Naive thymus-derived CD4-positive, alpha-beta T cell (primary cell): ENCODE measurements at regions not wholly inside any gene's neighbourhood (a gene's known extent, or its start where the extent isn't known, plus 50 kb on each side); places are given as distances from the start of the nearest gene placed in this dataset.
A peak's percentile ranks its signal among the peaks of the same experiment; 100 is the strongest.

Experiments
- ATAC-seq: fragments of 150-1000 bp; cut with Tn5 transposase; 2 replicates; pipeline ENCODE4 v1.10.0; 2021; ENCODE audit warnings: mild to moderate bottlenecking, moderate library complexity
- CTCF ChIA-PET: fragments of 350-600 bp; sonication (Branson Sonifier 250); formaldehyde crosslinking; loops from one replicate; lab custom pipeline; 2021; ENCODE audit warnings: antibody characterized with exemption; lab: Charles Lee
- POLR2A ChIA-PET: fragments of 350-600 bp; sonication (Branson Sonifier 250); formaldehyde crosslinking; loops from one replicate; lab custom pipeline; 2021; ENCODE audit warnings: antibody characterized with exemption, inconsistent platforms; lab: Charles Lee
- DNase-seq, 9 donors: peaks; one replicate each; pipeline versions ENCODE4 v3.0.0 to v3.0.0-alpha.2; 2020 to 2022; ENCODE audit warnings: mixed read lengths in 1 of 9
- H3K27ac ChIP-seq: one replicate; pipeline ENCODE4 v1.7.0; 2013; ENCODE audit warnings: mild to moderate bottlenecking, low read depth, low read length, moderate library complexity
- H3K27me3 ChIP-seq, 2 donors: one replicate each; pipeline ENCODE4 v1.7.0; 2013; ENCODE audit warnings: low read length in 2 of 2, mild to moderate bottlenecking in 2 of 2, moderate library complexity in 2 of 2; ENCODE audit not compliant: control insufficient read depth in 2 of 2, insufficient read depth in 2 of 2
- H3K36me3 ChIP-seq, 3 experiments: 1 replicate in 2 of 3; 2 replicates in 1 of 3; pipeline ENCODE4 v1.7.0; 2013; ENCODE audit warnings: low read length in 3 of 3, mild to moderate bottlenecking in 3 of 3, moderate library complexity in 1 of 3; ENCODE audit not compliant: insufficient read depth in 3 of 3, control insufficient read depth in 2 of 3
- H3K4me1 ChIP-seq, 2 donors: one replicate each; pipeline ENCODE4 v1.7.0; 2013; ENCODE audit warnings: low read length in 2 of 2, mild to moderate bottlenecking in 2 of 2, moderate library complexity in 1 of 2; ENCODE audit not compliant: control insufficient read depth in 2 of 2, insufficient read depth in 2 of 2
- H3K4me3 ChIP-seq: 2 replicates; pipeline ENCODE4 v1.7.0; 2013; ENCODE audit warnings: mild to moderate bottlenecking, low read length
- H3K9me3 ChIP-seq, 3 experiments: 1 replicate in 2 of 3; 2 replicates in 1 of 3; pipeline ENCODE4 v1.7.0; 2013; ENCODE audit warnings: low read length in 3 of 3; ENCODE audit not compliant: control insufficient read depth in 2 of 3
- H3K27ac Mint-ChIP-seq, 9 donors: one replicate each; pipeline ENCODE4 v1.8.0; 2020 to 2022; ENCODE audit warnings: mixed read lengths in 9 of 9, mild to moderate bottlenecking in 8 of 9, moderate library complexity in 5 of 9, inconsistent platforms in 2 of 9
- H3K27me3 Mint-ChIP-seq, 5 donors: one replicate each; pipeline ENCODE4 v1.8.0; 2021 to 2022; ENCODE audit warnings: mixed read lengths in 5 of 5, mild to moderate bottlenecking in 1 of 5
- H3K36me3 Mint-ChIP-seq, 5 donors: one replicate each; pipeline ENCODE4 v1.8.0; 2020 to 2022; ENCODE audit warnings: mixed read lengths in 5 of 5, mild to moderate bottlenecking in 3 of 5, inconsistent platforms in 1 of 5
- H3K4me1 Mint-ChIP-seq, 7 donors: one replicate each; pipeline ENCODE4 v1.8.0; 2020 to 2022; ENCODE audit warnings: mixed read lengths in 7 of 7, mild to moderate bottlenecking in 3 of 7, inconsistent platforms in 1 of 7
- H3K4me3 Mint-ChIP-seq, 10 donors: one replicate each; pipeline ENCODE4 v1.8.0; 2020 to 2022; ENCODE audit warnings: mild to moderate bottlenecking in 10 of 10, mixed read lengths in 10 of 10, moderate library complexity in 6 of 10, inconsistent platforms in 2 of 10
- H3K9me3 Mint-ChIP-seq, 11 donors: one replicate each; pipeline ENCODE4 v1.8.0; 2020 to 2022; ENCODE audit warnings: mixed read lengths in 11 of 11, mild to moderate bottlenecking in 4 of 11, inconsistent platforms in 1 of 11, moderate library complexity in 1 of 11
- intact Hi-C, 2 donors: fragments of 100-400 bp; cut with micrococcal nuclease; formaldehyde crosslinking; loops; one replicate each; pipeline ENCODE4 v1.15.1; 2023

DNA sequence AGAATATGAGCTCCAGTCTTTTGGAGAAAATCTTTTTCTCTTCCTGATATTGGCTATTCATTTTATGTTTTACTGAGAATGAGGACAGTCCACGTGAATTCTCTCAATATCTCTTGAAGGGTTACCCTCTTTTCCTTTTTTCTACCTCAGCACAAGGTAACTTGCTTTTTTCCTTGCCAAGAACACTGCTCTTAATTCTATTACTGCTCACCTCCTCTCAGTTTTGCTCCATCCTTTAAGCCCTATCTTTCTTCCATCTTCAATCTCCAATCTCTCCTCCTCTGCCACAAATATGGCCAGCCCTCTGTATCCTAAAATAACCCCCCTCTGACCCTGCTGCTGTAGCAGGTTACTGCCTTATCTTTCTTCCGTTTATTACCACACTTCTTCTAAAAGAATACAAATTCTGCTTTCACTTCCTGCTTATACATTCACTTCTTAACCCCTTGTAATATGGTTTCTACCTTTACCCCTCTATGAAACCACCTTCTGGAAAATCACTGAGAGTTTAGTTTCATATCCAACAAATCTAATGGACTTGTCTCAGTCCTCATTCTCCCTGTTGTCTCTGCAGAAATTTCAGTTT lies 89.0 kb downstream of the NFKBIZ start:
- peak overlapping the region; percentile 46 for H3K27ac ChIP-seq
- H3K9me3 ChIP-seq = no peaks in the 10 kb centered on the region
- Mint-ChIP-seq H3K4me1 (peaks cover 14 to 44% (median 37%) of the 10 kb centered on the region in 7 donors), H3K9me3 (peaks cover 0 to 6% (median 1%) of the 10 kb centered on the region in 11 donors), H3K27ac (no peak overlapping the region), H3K36me3 (peaks cover 0 to 12% (median 0%) of the 10 kb centered on the region in 5 donors), H3K4me3 (no peak overlapping the region), H3K27me3 (peaks cover 0 to 20% (median 0%) of the 10 kb centered on the region in 5 donors)
- CTCF ChIA-PET = no interaction called here
- ATAC-seq (peak; percentile 51), DNase-seq (peak in 4 of 9 donors; percentile 33 to 42 (median 36))
- H3K4me1 ChIP-seq = peaks cover 28 to 69% of the 10 kb centered on the region in 2 donors
- no peaks in the 10 kb centered on the region for H3K36me3 ChIP-seq
- POLR2A ChIA-PET = interaction anchor here (0.6 to 3.6 kb wide), 8 partner anchors 13 to 285 kb away, joined by 3 to 24 read pairs (median 4); partner anchors contain the start of gene NFKBIZ
- H3K4me3 ChIP-seq = no peak overlapping the region
- H3K27me3 ChIP-seq = no peaks in the 10 kb centered on the region
- intact Hi-C loops = loop anchor here (1.0 to 5.0 kb wide), 11 partner anchors 8 to 366 kb away; partner anchors contain the start of genes CEP97 (in 1 of the 2), PCNP (in 1 of the 2), RPL24 (in 1 of the 2) and ZBTB11 (in 1 of the 2)

GRCh38 chr3:101939361-101940049 lies 90.2 kb downstream of the NFKBIZ start:
- H3K4me1 ChIP-seq = peaks cover 28 to 73% of the 10 kb centered on the region in 2 donors
- H3K9me3 Mint-ChIP-seq = peaks cover 0 to 6% (median 0%) of the 10 kb centered on the region in 11 donors
- ChIA-PET CTCF (interaction anchor here (0.9 kb wide), 1 partner anchor 118 kb away, joined by 3 read pairs; no protein-coding TSS in a partner anchor), POLR2A (interaction anchor here (1.2 to 1.7 kb wide), 2 partner anchors 14 to 88 kb away, joined by 3 to 5 read pairs; no protein-coding TSS in a partner anchor)
- H3K4me3 Mint-ChIP-seq = no peak overlapping the region
- H3K27me3 ChIP-seq = no peaks in the 10 kb centered on the region
- no peak overlapping the region for H3K4me3 ChIP-seq
- H3K36me3 ChIP-seq = no peaks in the 10 kb centered on the region
- H3K4me1 Mint-ChIP-seq = peaks cover 7 to 49% (median 38%) of the 10 kb centered on the region in 7 donors
- H3K27ac Mint-ChIP-seq = no peak overlapping the region
- ATAC-seq = no peak
- H3K36me3 Mint-ChIP-seq = peaks cover 0 to 8% (median 0%) of the 10 kb centered on the region in 5 donors
- peaks cover 0 to 24% (median 0%) of the 10 kb centered on the region in 5 donors for H3K27me3 Mint-ChIP-seq
- H3K27ac ChIP-seq = no peak overlapping the region
- H3K9me3 ChIP-seq = no peaks in the 10 kb centered on the region
- no peak for DNase-seq
- intact Hi-C loops = loop anchor here (2.0 to 5.0 kb wide), 10 partner anchors 111 to 367 kb away; partner anchors contain the start of genes CEP97 (in 1 of the 2), PCNP (in 1 of the 2), RPL24 (in 1 of the 2) and ZBTB11 (in 1 of the 2)

- CTCF ChIA-PET = interaction anchor here (0.6 to 0.9 kb wide), 2 partner anchors 57 to 119 kb away, joined by 3 read pairs; no protein-coding TSS in a partner anchor
These were observed 91.4 kb downstream of the NFKBIZ start for GRCh38 chr3:101940521-101941317.

GRCh38 chr3:101941318-101942040 lies 92.2 kb downstream of the NFKBIZ start:
- no peak for DNase-seq
- H3K9me3 ChIP-seq = no peaks in the 10 kb centered on the region
- ChIA-PET POLR2A (interaction anchor here (1.4 kb wide), 1 partner anchor 92 kb away, joined by 4 read pairs; the partner anchor contains the start of gene NFKBIZ), CTCF (no interaction called here)
- no peaks in the 10 kb centered on the region for H3K27me3 ChIP-seq
- H3K27ac ChIP-seq = no peak overlapping the region
- H3K4me3 ChIP-seq = no peak overlapping the region
- Mint-ChIP-seq H3K4me1 (peaks cover 7 to 46% (median 38%) of the 10 kb centered on the region in 7 donors), H3K4me3 (peak overlapping the region in 2 of 10 donors; percentile 9 to 34), H3K9me3 (peaks cover 0 to 6% (median 0%) of the 10 kb centered on the region in 11 donors), H3K36me3 (peaks cover 0 to 13% (median 0%) of the 10 kb centered on the region in 5 donors), H3K27me3 (peaks cover 0 to 32% (median 0%) of the 10 kb centered on the region in 5 donors), H3K27ac (peak overlapping the region in 3 of 9 donors; percentile 11 to 48 (median 23))
- ATAC-seq = no peak
- H3K36me3 ChIP-seq = no peaks in the 10 kb centered on the region
- H3K4me1 ChIP-seq = peaks cover 24 to 65% of the 10 kb centered on the region in 2 donors
- intact Hi-C loops = loop anchor here in 1 of 2 donors (2.0 kb wide), 1 partner anchor 283 kb away; no protein-coding TSS in a partner anchor

More at GRCh38 chr3:101940521-101941317, 91.4 kb downstream of the NFKBIZ start:
- Histone ChIP-seq H3K4me1 (peaks cover 28 to 70% of the 10 kb centered on the region in 2 donors), H3K27ac (no peak overlapping the region), H3K9me3 (no peaks in the 10 kb centered on the region), H3K27me3 (no peaks in the 10 kb centered on the region), H3K36me3 (no peaks in the 10 kb centered on the region), H3K4me3 (peak overlapping the region; percentile 17)
- Mint-ChIP-seq H3K4me1 (peaks cover 1 to 47% (median 35%) of the 10 kb centered on the region in 7 donors), H3K27ac (no peak overlapping the region), H3K4me3 (no peak overlapping the region), H3K27me3 (peaks cover 0 to 26% (median 0%) of the 10 kb centered on the region in 5 donors), H3K9me3 (peaks cover 0 to 6% (median 0%) of the 10 kb centered on the region in 11 donors), H3K36me3 (peaks cover 0 to 9% (median 0%) of the 10 kb centered on the region in 5 donors)
- intact Hi-C loops = no loop called here
- ATAC-seq (peak; percentile 56), DNase-seq (peak in 4 of 9 donors; percentile 11 to 22 (median 19))
- POLR2A ChIA-PET = interaction anchor here (1.4 to 1.7 kb wide), 2 partner anchors 89 to 91 kb away, joined by 4 to 5 read pairs; partner anchors contain the start of gene NFKBIZ

DNA sequence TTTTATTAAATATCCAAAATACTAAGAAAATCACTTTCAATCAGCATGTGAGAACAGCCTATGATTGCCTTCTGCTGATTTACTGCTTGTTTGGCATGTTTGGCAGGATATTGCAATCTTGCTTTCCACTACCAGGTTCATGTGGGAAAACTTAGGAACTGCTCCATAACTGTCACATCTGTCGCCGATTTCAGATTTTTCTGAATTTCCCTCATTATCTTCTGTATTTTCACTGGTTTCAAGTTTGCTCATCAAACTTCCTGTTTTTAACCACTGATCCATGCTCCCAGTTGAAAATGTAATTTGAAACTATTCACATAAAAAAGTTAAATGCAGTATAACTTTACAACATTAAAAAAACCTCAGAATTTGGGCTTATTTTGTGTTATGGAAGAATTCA lies 93.0 kb downstream of the NFKBIZ start:
- Histone ChIP-seq H3K4me1 (peaks cover 17 to 56% of the 10 kb centered on the region in 2 donors), H3K9me3 (no peaks in the 10 kb centered on the region), H3K27me3 (no peaks in the 10 kb centered on the region), H3K27ac (no peak overlapping the region), H3K36me3 (no peaks in the 10 kb centered on the region), H3K4me3 (no peak overlapping the region)
- Mint-ChIP-seq H3K4me1 (peaks cover 7 to 37% (median 29%) of the 10 kb centered on the region in 7 donors), H3K27me3 (peaks cover 0 to 28% (median 0%) of the 10 kb centered on the region in 5 donors), H3K36me3 (peaks cover 0 to 6% (median 0%) of the 10 kb centered on the region in 5 donors), H3K4me3 (peak overlapping the region in 9 of 10 donors; percentile 2 to 66 (median 46)), H3K27ac (peak overlapping the region in 6 of 9 donors; percentile 9 to 87 (median 36)), H3K9me3 (peaks cover 0 to 1% (median 0%) of the 10 kb centered on the region in 11 donors)
- intact Hi-C loops = loop anchor here in 1 of 2 donors (2.0 kb wide), 1 partner anchor 282 kb away; no protein-coding TSS in a partner anchor
- ATAC-seq (no peak), DNase-seq (no peak)
- ChIA-PET CTCF (no interaction called here), POLR2A (no interaction called here)
